IMR-90 (cell line): ENCODE measurements at regions not wholly inside any gene's neighbourhood (a gene's known extent, or its start where the extent isn't known, plus 50 kb on each side); places are given as distances from the start of the nearest gene placed in this dataset.

Experiments
- ATAC-seq: fragments of 200-7000 bp; cut with Tn5 transposase; 2 replicates; pipeline ENCODE4 v1.9.1; 2020; ENCODE audit warnings: low read depth, mild to moderate bottlenecking, moderate library complexity
- BruUV-seq: library from RNA; stranded (reverse); fragments of 400-500 nt; replicated peaks from 2 replicates; lab custom pipeline; 2021; lab: Mats Ljungman, UMichigan
- CTCF ChIA-PET: fragments of 300-600 bp; formaldehyde crosslinking; extraction: SDS; loops from one replicate; lab custom pipeline; 2021; ENCODE audit warnings: antibody characterized with exemption; lab: Yijun Ruan, JAX
- POLR2A ChIA-PET: fragments of 300-600 bp; sonication (Branson Sonifier 250); formaldehyde crosslinking; loops from one replicate; lab custom pipeline; 2022; ENCODE audit warnings: antibody characterized with exemption; ENCODE audit not compliant: unreplicated experiment; lab: Charles Lee
- DNase-seq: peaks from one replicate; pipeline ENCODE4 v3.0.0; 2013
- H2AFZ ChIP-seq: replicated peaks from 2 replicates; pipeline ENCODE3; 2013; ENCODE audit warnings: low read length, mild to moderate bottlenecking; ENCODE audit not compliant: poor library complexity
- H2AK5ac ChIP-seq: 2 replicates; pipeline ENCODE4 v1.6.1; 2013; ENCODE audit warnings: low read depth, low read length, inconsistent platforms
- H2AK9ac ChIP-seq: replicated peaks from 2 replicates; pipeline ENCODE3; 2013; ENCODE audit warnings: mild to moderate bottlenecking, low read depth, low read length, moderate library complexity; ENCODE audit not compliant: poor library complexity
- H2BK120ac ChIP-seq: 2 replicates; pipeline ENCODE4 v1.6.1; 2013; ENCODE audit warnings: low read depth, low read length, inconsistent platforms
- H2BK15ac ChIP-seq: 3 replicates; pipeline ENCODE4 v1.6.1; 2013; ENCODE audit warnings: low read depth, low read length, inconsistent platforms
- H2BK20ac ChIP-seq: 2 replicates; pipeline ENCODE4 v1.6.1; 2013; ENCODE audit warnings: low read depth, mild to moderate bottlenecking, inconsistent platforms, low read length, moderate library complexity
- H2BK5ac ChIP-seq: 2 replicates; pipeline ENCODE4 v1.6.1; 2013; ENCODE audit warnings: mild to moderate bottlenecking, low read depth, low read length, inconsistent platforms; ENCODE audit not compliant: poor library complexity, severe bottlenecking
- H3K14ac ChIP-seq: replicated peaks from 2 replicates; pipeline ENCODE4 v1.6.1; 2013; ENCODE audit warnings: low read depth, low read length, inconsistent platforms
- H3K18ac ChIP-seq: 2 replicates; pipeline ENCODE4 v1.6.1; 2013; ENCODE audit warnings: low read depth, low read length, control low read depth
- H3K23ac ChIP-seq: 2 replicates; pipeline ENCODE4 v1.6.1; 2013; ENCODE audit warnings: low read depth, low read length, inconsistent platforms
- H3K27ac ChIP-seq: 2 replicates; pipeline ENCODE4 v1.5.1; 2013; ENCODE audit warnings: mild to moderate bottlenecking, control low read depth, low read length; ENCODE audit not compliant: insufficient read depth
- H3K27me3 ChIP-seq: 2 replicates; pipeline ENCODE4 v1.6.1; 2013; ENCODE audit warnings: low read length; ENCODE audit not compliant: control insufficient read depth, insufficient read depth
- H3K36me3 ChIP-seq: 2 replicates; pipeline ENCODE4 v1.6.1; 2013; ENCODE audit warnings: low read length, mixed read lengths; ENCODE audit not compliant: control insufficient read depth, insufficient read depth
- H3K4ac ChIP-seq: 2 replicates; pipeline ENCODE4 v1.6.1; 2013; ENCODE audit warnings: low read depth, low read length, inconsistent platforms
- H3K4me1 ChIP-seq: 2 replicates; pipeline ENCODE4 v1.6.1; 2013; ENCODE audit warnings: low read length, mixed read lengths; ENCODE audit not compliant: control insufficient read depth, insufficient read depth
- H3K4me2 ChIP-seq: 2 replicates; pipeline ENCODE4 v1.6.1; 2013; ENCODE audit warnings: low read depth, mild to moderate bottlenecking, control low read depth, low read length, moderate library complexity
- H3K4me3 ChIP-seq: 2 replicates; pipeline ENCODE4 v1.5.1; 2013; ENCODE audit warnings: low read depth, mild to moderate bottlenecking, control low read depth, low read length, moderate library complexity; ENCODE audit not compliant: insufficient read depth
- H3K56ac ChIP-seq: 2 replicates; pipeline ENCODE4 v1.6.1; 2013; ENCODE audit warnings: low read length, inconsistent platforms; ENCODE audit not compliant: insufficient read depth; ENCODE audit errors: extremely low read depth
- H3K79me1 ChIP-seq, 2 experiments: 2 replicates each; pipeline ENCODE4 v1.6.1; 2013; ENCODE audit warnings: low read length in 2 of 2, inconsistent platforms in 1 of 2, low read depth in 1 of 2
- H3K9ac ChIP-seq: 2 replicates; pipeline ENCODE4 v1.6.1; 2013; ENCODE audit warnings: low read depth, low read length, control low read depth
- H3K9me1 ChIP-seq: 2 replicates; pipeline ENCODE4 v1.6.1; 2013; ENCODE audit warnings: low read length, inconsistent platforms; ENCODE audit not compliant: insufficient read depth
- H3K9me3 ChIP-seq: 2 replicates; pipeline ENCODE4 v1.6.1; 2013; ENCODE audit warnings: low read length; ENCODE audit not compliant: control insufficient read depth, insufficient read depth
- H4K20me1 ChIP-seq: 2 replicates; pipeline ENCODE4 v1.6.1; 2013; ENCODE audit warnings: low read length, inconsistent platforms; ENCODE audit not compliant: insufficient read depth
- H4K5ac ChIP-seq: 2 replicates; pipeline ENCODE4 v1.6.1; 2013; ENCODE audit warnings: mild to moderate bottlenecking, low read depth, low read length, control low read depth
- H4K8ac ChIP-seq, 2 experiments: 2 replicates each; pipeline ENCODE4 v1.6.1; 2013; ENCODE audit warnings: low read depth in 2 of 2, low read length in 2 of 2, control low read depth in 1 of 2, inconsistent platforms in 1 of 2
- H4K91ac ChIP-seq: 2 replicates; pipeline ENCODE4 v1.6.1; 2013; ENCODE audit warnings: low read depth, low read length, inconsistent platforms; ENCODE audit not compliant: insufficient read depth
- CEBPB ChIP-seq: IDR thresholded peaks from 2 replicates; pipeline ENCODE4 v1.6.1; 2012; ENCODE audit warnings: low read depth, low read length, improper control_type of control experiment
- FOS ChIP-seq: fragments of 150-350 bp; IDR thresholded peaks from 2 replicates; pipeline ENCODE4 v1.6.1; 2016; ENCODE audit warnings: low read depth, low read length
- MAZ ChIP-seq: IDR thresholded peaks from 2 replicates; pipeline ENCODE4 v1.6.1; 2012; ENCODE audit warnings: low read depth, mild to moderate bottlenecking, low read length, improper control_type of control experiment, moderate library complexity, borderline replicate concordance
- MXI1 ChIP-seq: IDR thresholded peaks from 2 replicates; pipeline ENCODE4 v1.6.1; 2012; ENCODE audit warnings: low read depth, mild to moderate bottlenecking, low read length, moderate library complexity, borderline replicate concordance
- NFE2L2 ChIP-seq: fragments of 150-350 bp; IDR thresholded peaks from 2 replicates; pipeline ENCODE4 v1.6.1; 2016; ENCODE audit warnings: low read depth, mild to moderate bottlenecking, low read length
- RCOR1 ChIP-seq: IDR thresholded peaks from 2 replicates; pipeline ENCODE4 v1.6.1; 2012; ENCODE audit warnings: mild to moderate bottlenecking, low read length, improper control_type of control experiment; ENCODE audit not compliant: insufficient replicate concordance
- RFX5 ChIP-seq: IDR thresholded peaks from 2 replicates; pipeline ENCODE4 v1.8.0; 2012; ENCODE audit warnings: low read depth, mild to moderate bottlenecking, low read length, moderate library complexity
- WGBS, 2 experiments: methylation state at CpG; one replicate each; pipeline versions ENCODE4 v1.1.5 to v1.1.7; 2013; ENCODE audit warnings: missing lambda C conversion rate in 2 of 2; ENCODE audit not compliant: insufficient read length in 1 of 2; ENCODE audit errors: extremely low coverage in 2 of 2; 5-methylcytosine and 5-hydroxymethylcytosine counted together
- dilution Hi-C: fragments of 300-500 bp; cut with HindIII; formaldehyde crosslinking; loops from one replicate; pipeline ENCODE4 v1.14.3; 2018; ENCODE audit warnings: low sequenced_read_pairs; ENCODE audit not compliant: unreplicated experiment
- in situ Hi-C: fragments of 300-500 bp; cut with MboI; formaldehyde crosslinking; loops from 3 replicates; pipeline ENCODE4 v1.14.3; 2019; ENCODE audit warnings: low sequenced_read_pairs, inconsistent platforms, mixed read lengths
- intact Hi-C: fragments of 100-400 bp; cut with micrococcal nuclease; formaldehyde crosslinking; loops from 2 replicates; pipeline ENCODE4 v1.10.0; 2022
- TF ChIP-seq, protein P1 (sequence below): fragments of 150-350 bp; IDR thresholded peaks from 2 replicates; pipeline ENCODE4 v1.6.1; 2016; ENCODE audit warnings: low read depth, mild to moderate bottlenecking, low read length, moderate library complexity, borderline replicate concordance
- TF ChIP-seq, protein P2 (sequence below): conservative IDR thresholded peaks from 2 replicates; pipeline ENCODE4 v1.5.1; 2012; ENCODE audit warnings: mild to moderate bottlenecking, low read depth, low read length, improper control_type of control experiment

DNA sequence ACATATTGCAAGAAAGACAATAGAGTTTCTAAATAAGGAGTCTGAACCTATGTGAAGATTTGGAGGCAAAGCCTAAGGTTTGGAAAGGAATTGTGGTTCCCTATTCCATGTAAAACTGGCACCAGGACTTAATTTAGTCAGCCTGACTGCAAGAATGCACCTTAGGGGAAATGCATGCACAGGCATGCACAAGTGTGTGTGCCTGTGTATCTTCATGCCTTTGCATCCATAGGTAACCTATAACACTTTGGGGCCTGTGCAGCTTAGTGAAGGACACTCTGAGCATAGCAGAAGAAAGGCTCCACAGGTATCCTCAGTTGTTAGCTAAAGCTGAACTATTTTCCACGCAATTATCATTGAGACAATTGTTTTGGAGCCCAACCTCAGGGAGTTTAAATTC lies 73.4 kb downstream of the RPRM start:
- DNase-seq (no peak), ATAC-seq (no peak)
- H3K14ac ChIP-seq, result no peak overlapping the region
- no peak overlapping the region for H2BK5ac ChIP-seq
- no peak overlapping the region for H4K91ac ChIP-seq
- no peak overlapping the region for H3K27ac ChIP-seq
- TF ChIP-seq, protein P1, sequence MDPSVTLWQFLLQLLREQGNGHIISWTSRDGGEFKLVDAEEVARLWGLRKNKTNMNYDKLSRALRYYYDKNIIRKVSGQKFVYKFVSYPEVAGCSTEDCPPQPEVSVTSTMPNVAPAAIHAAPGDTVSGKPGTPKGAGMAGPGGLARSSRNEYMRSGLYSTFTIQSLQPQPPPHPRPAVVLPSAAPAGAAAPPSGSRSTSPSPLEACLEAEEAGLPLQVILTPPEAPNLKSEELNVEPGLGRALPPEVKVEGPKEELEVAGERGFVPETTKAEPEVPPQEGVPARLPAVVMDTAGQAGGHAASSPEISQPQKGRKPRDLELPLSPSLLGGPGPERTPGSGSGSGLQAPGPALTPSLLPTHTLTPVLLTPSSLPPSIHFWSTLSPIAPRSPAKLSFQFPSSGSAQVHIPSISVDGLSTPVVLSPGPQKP, result no peak
- no peak for TF ChIP-seq NFE2L2
- no peak for TF ChIP-seq RCOR1
- TF ChIP-seq MXI1, result no peak
- no peak for TF ChIP-seq MAZ
- TF ChIP-seq, protein P2, sequence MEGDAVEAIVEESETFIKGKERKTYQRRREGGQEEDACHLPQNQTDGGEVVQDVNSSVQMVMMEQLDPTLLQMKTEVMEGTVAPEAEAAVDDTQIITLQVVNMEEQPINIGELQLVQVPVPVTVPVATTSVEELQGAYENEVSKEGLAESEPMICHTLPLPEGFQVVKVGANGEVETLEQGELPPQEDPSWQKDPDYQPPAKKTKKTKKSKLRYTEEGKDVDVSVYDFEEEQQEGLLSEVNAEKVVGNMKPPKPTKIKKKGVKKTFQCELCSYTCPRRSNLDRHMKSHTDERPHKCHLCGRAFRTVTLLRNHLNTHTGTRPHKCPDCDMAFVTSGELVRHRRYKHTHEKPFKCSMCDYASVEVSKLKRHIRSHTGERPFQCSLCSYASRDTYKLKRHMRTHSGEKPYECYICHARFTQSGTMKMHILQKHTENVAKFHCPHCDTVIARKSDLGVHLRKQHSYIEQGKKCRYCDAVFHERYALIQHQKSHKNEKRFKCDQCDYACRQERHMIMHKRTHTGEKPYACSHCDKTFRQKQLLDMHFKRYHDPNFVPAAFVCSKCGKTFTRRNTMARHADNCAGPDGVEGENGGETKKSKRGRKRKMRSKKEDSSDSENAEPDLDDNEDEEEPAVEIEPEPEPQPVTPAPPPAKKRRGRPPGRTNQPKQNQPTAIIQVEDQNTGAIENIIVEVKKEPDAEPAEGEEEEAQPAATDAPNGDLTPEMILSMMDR, result no peak
- no peak for TF ChIP-seq CEBPB
- TF ChIP-seq FOS, result no peak
- TF ChIP-seq RFX5, result no peak
- no peaks in the 10 kb centered on the region for H3K4me1 ChIP-seq
- no peaks in the 10 kb centered on the region for H3K79me1 ChIP-seq
- no peak overlapping the region for H2AK5ac ChIP-seq
- no peak overlapping the region for H4K5ac ChIP-seq
- no peak overlapping the region for H2BK15ac ChIP-seq
- dilution Hi-C loops (no loop called here), intact Hi-C loops (no loop called here), in situ Hi-C loops (no loop called here)
- peaks cover 5% of the 10 kb centered on the region; the same call in 1 of the 2 replicates for H3K9me3 ChIP-seq
- BruUV-seq, result no TSS peak
- H3K56ac ChIP-seq, result no peak overlapping the region
- H3K4me3 ChIP-seq, result no peak overlapping the region
- H3K18ac ChIP-seq, result no peak overlapping the region
- no peak overlapping the region for H2AK9ac ChIP-seq
- ChIA-PET POLR2A (no interaction called here), CTCF (no interaction called here)
- H3K4ac ChIP-seq, result no peak overlapping the region
- H3K23ac ChIP-seq, result no peak overlapping the region
- H4K20me1 ChIP-seq, result no peaks in the 10 kb centered on the region
- no peak overlapping the region for H2BK20ac ChIP-seq
- H2BK120ac ChIP-seq, result no peak overlapping the region
- H4K8ac ChIP-seq, result no peak overlapping the region
- no CpG with 5 or more reads among the region's 1 CpG for WGBS, 2 experiments
- no peak overlapping the region for H3K9ac ChIP-seq
- H2AFZ ChIP-seq, result no peak overlapping the region
- H3K4me2 ChIP-seq, result no peak overlapping the region
- no peaks in the 10 kb centered on the region for H3K36me3 ChIP-seq
- H3K27me3 ChIP-seq, result no peaks in the 10 kb centered on the region
- no peaks in the 10 kb centered on the region for H3K9me1 ChIP-seq
